Activated naive CD8-positive, alpha-beta T cell treated with anti-CD3 and anti-CD28 coated beads, Interleukin-2, amount 10 ng/mL, durations not matched to agents 7 days and 5 days (primary cell): ENCODE measurements at regions not wholly inside any gene's neighbourhood (a gene's known extent, or its start where the extent isn't known, plus 50 kb on each side); places are given as distances from the start of the nearest gene placed in this dataset.

Experiments used
- ATAC-seq: fragments of 150-1000 bp; cut with Tn5 transposase; one replicate; pipeline ENCODE4 v1.10.0; 2021; ENCODE audit warnings: low read depth, moderate library complexity
- POLR2A ChIA-PET: fragments of 350-600 bp; sonication (Branson Sonifier 250); formaldehyde crosslinking; loops from one replicate; lab custom pipeline; 2021; ENCODE audit warnings: antibody characterized with exemption; lab: Charles Lee
- DNase-seq: peaks from one replicate; pipeline ENCODE4 v3.0.0; 2021
- H3K27ac Mint-ChIP-seq: one replicate; pipeline ENCODE4 v1.8.0; 2022; ENCODE audit warnings: mild to moderate bottlenecking, mixed read lengths
- H3K27me3 Mint-ChIP-seq: one replicate; pipeline ENCODE4 v1.8.0; 2022; ENCODE audit warnings: mild to moderate bottlenecking, moderate library complexity, mixed read lengths
- H3K36me3 Mint-ChIP-seq: one replicate; pipeline ENCODE4 v1.8.0; 2021; ENCODE audit warnings: mild to moderate bottlenecking, mixed read lengths
- H3K4me1 Mint-ChIP-seq: one replicate; pipeline ENCODE4 v1.8.0; 2021; ENCODE audit warnings: mixed read lengths
- H3K4me3 Mint-ChIP-seq: one replicate; pipeline ENCODE4 v1.8.0; 2022; ENCODE audit warnings: mild to moderate bottlenecking, moderate library complexity, mixed read lengths
- H3K9me3 Mint-ChIP-seq: one replicate; pipeline ENCODE4 v1.8.0; 2021; ENCODE audit warnings: mixed read lengths

- H3K36me3 Mint-ChIP-seq, result no peaks in the 10 kb centered on the region
- no peak for DNase-seq
- H3K4me1 Mint-ChIP-seq, result no peaks in the 10 kb centered on the region
- ATAC-seq, result no peak
- POLR2A ChIA-PET, result no interaction called here
- no peaks in the 10 kb centered on the region for H3K9me3 Mint-ChIP-seq
- no peak overlapping the region for H3K27ac Mint-ChIP-seq
- H3K27me3 Mint-ChIP-seq, result no peaks in the 10 kb centered on the region
- no peak overlapping the region for H3K4me3 Mint-ChIP-seq
Measured at GRCh38 chr12:84727961-84728360, 184.6 kb downstream of the SLC6A15 start.

DNA sequence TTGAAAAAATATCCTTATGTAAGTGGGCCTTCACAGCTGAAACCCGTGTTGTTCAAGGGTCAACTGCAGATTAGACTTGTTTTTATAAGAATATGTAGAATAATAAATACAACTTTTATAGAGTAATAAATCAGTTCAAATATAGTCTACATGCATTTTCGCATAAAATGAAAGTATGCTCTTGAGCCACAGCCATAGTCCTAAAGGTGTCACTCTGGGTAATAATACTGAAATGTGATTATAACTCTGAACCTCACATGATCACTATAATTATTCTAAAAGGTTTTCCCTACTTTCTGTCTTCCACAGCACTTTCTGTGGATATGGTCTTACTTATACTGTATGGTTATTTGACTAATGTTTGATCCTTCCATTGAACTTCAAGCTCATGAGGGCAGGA, 185.8 kb downstream of the SLC6A15 start:
- Mint-ChIP-seq H3K27ac (no peak overlapping the region), H3K9me3 (no peaks in the 10 kb centered on the region), H3K36me3 (no peaks in the 10 kb centered on the region), H3K4me1 (no peaks in the 10 kb centered on the region), H3K27me3 (no peaks in the 10 kb centered on the region), H3K4me3 (no peak overlapping the region)
- DNase-seq, result no peak
- no peak for ATAC-seq
- POLR2A ChIA-PET, result no interaction called here

DNA sequence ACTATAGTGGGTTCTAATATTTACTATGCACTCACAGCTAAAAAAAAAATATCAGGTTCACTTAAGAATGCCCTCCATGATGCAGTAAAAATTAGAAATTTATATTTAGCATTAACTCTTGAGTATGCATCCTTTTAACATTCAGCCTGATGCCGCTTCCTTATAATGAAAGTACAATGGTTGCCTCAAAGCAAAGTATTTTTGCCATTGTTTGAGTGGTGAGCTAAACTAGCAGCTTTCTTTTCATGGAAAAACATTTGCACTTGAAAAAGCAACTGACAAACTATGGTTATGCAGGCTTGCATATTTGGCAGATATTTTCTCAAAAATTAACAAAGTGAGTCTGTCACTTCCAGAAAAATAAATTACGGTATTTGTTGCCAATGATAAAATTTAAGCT, 188.6 kb downstream of the SLC6A15 start:
- Mint-ChIP-seq H3K9me3 (no peaks in the 10 kb centered on the region), H3K27me3 (no peaks in the 10 kb centered on the region), H3K4me3 (no peak overlapping the region), H3K36me3 (no peaks in the 10 kb centered on the region), H3K27ac (no peak overlapping the region), H3K4me1 (no peaks in the 10 kb centered on the region)
- no peak for ATAC-seq
- POLR2A ChIA-PET, result no interaction called here
- no peak for DNase-seq

GRCh38 chr12:84719997-84720396, 192.6 kb downstream of the SLC6A15 start:
- POLR2A ChIA-PET, result no interaction called here
- Mint-ChIP-seq H3K4me1 (no peaks in the 10 kb centered on the region), H3K27ac (no peak overlapping the region), H3K27me3 (no peaks in the 10 kb centered on the region), H3K36me3 (no peaks in the 10 kb centered on the region), H3K4me3 (no peak overlapping the region), H3K9me3 (no peaks in the 10 kb centered on the region)
- DNase-seq (no peak), ATAC-seq (no peak)

- H3K36me3 Mint-ChIP-seq, result no peaks in the 10 kb centered on the region
- ATAC-seq (no peak), DNase-seq (no peak)
- POLR2A ChIA-PET, result no interaction called here
- H3K27ac Mint-ChIP-seq, result no peak overlapping the region
- no peak overlapping the region for H3K4me3 Mint-ChIP-seq
- H3K27me3 Mint-ChIP-seq, result no peaks in the 10 kb centered on the region
- no peaks in the 10 kb centered on the region for H3K4me1 Mint-ChIP-seq
- no peaks in the 10 kb centered on the region for H3K9me3 Mint-ChIP-seq
Measured at GRCh38 chr12:84718906-84719305, 193.7 kb downstream of the SLC6A15 start.

DNA sequence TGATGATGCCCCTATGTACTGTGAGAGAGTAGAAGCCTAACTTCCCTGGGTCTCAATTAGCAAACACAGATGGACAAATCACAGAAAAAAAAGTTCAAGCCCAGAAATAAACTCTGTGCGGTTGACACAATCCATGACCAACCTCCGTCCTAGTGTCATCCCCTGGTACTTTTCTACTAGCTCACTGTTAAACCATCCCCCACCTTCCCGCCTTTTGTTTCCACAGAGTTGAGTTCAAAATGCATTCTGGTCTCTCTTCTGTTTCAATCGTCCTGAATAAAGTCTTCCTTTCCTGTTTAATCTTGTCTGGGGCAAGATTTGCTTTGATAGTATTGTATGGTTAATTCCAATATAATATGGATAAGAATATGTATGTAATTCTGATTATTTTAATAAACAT, 199.9 kb downstream of the SLC6A15 start:
- ATAC-seq (no peak), DNase-seq (no peak)
- Mint-ChIP-seq H3K4me3 (no peak overlapping the region), H3K36me3 (no peaks in the 10 kb centered on the region), H3K9me3 (no peaks in the 10 kb centered on the region), H3K4me1 (no peaks in the 10 kb centered on the region), H3K27me3 (no peaks in the 10 kb centered on the region), H3K27ac (no peak overlapping the region)
- POLR2A ChIA-PET, result no interaction called here

DNA sequence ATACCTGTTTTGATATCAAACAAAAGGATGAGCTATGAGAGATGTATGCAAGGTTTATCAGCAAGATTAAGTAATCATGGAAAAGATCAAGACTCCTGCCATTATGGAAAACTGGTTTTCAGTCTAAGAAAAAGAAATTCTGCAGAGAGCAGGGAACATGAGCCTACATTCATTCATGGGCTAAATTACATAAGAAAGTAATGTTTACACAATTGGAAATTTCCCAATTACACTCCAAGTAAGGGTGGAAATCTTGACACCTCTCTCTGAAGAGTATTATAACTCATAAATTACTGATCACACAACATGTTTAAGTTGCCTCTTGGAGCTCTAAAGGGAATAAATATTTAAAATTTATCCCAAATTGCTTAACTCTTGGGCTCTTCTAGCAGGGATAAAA, 206.2 kb downstream of the SLC6A15 start:
- Mint-ChIP-seq H3K27ac (no peak overlapping the region), H3K27me3 (no peaks in the 10 kb centered on the region), H3K36me3 (no peaks in the 10 kb centered on the region), H3K4me1 (no peaks in the 10 kb centered on the region), H3K4me3 (no peak overlapping the region), H3K9me3 (no peaks in the 10 kb centered on the region)
- POLR2A ChIA-PET, result no interaction called here
- ATAC-seq, result no peak
- no peak for DNase-seq

DNA sequence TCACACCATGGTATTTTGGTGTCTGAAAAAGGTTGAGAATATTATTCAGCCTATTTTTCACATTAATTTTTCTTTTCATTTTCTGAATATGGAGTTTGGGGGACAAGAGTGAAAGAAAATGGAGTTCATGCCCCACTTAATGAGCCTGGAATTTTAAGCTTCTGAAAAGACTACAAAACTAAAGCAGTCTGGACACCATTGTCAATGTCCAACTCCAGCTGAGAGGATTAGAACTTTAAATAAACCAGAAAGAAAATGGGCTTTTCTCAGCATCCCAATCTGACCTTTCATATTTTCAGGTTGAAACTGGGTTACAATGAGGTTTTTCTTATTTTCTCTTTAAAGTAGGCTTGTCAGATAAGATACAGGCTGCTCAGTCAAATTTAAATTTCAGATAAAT, 207.7 kb downstream of the SLC6A15 start:
- no peak for DNase-seq

GRCh38 chr12:84702001-84702400, 210.6 kb downstream of the SLC6A15 start:
- DNase-seq (no peak), ATAC-seq (no peak)
- H3K9me3 Mint-ChIP-seq, result no peaks in the 10 kb centered on the region
- no peaks in the 10 kb centered on the region for H3K4me1 Mint-ChIP-seq
- H3K4me3 Mint-ChIP-seq, result no peak overlapping the region
- no peaks in the 10 kb centered on the region for H3K36me3 Mint-ChIP-seq
- POLR2A ChIA-PET, result no interaction called here
- no peak overlapping the region for H3K27ac Mint-ChIP-seq
- H3K27me3 Mint-ChIP-seq, result no peaks in the 10 kb centered on the region

More for the DNA sequence above, 207.7 kb downstream of the SLC6A15 start:
- no peaks in the 10 kb centered on the region for H3K9me3 Mint-ChIP-seq
- POLR2A ChIA-PET, result no interaction called here
- H3K27me3 Mint-ChIP-seq, result no peaks in the 10 kb centered on the region
- no peak overlapping the region for H3K27ac Mint-ChIP-seq
- H3K36me3 Mint-ChIP-seq, result no peaks in the 10 kb centered on the region
- H3K4me3 Mint-ChIP-seq, result no peak overlapping the region
- no peak for ATAC-seq
- no peaks in the 10 kb centered on the region for H3K4me1 Mint-ChIP-seq

DNA sequence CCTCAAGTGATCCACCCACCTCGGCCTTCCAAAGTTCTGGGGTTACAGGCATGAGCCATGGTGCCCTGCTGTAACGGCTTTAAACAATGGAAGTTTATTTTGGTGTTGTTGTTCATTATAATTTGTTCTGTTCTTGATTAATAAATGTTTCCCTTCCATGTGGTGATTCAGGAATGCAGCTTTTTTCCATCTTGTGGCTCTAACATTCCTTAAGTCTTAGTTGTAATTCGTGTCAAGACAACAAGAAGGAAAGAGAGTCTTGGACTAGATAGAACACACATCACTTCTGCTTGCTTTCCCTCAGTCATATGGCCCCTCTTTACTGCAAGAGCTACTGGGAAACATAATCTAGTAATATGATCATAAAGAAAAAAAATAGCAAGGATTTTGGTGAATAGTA, 211.6 kb downstream of the SLC6A15 start:
- H3K4me3 Mint-ChIP-seq, result no peak overlapping the region
- H3K27ac Mint-ChIP-seq, result no peak overlapping the region
- no peaks in the 10 kb centered on the region for H3K4me1 Mint-ChIP-seq
- ATAC-seq (no peak), DNase-seq (no peak)
- POLR2A ChIA-PET, result no interaction called here
- no peaks in the 10 kb centered on the region for H3K36me3 Mint-ChIP-seq
- H3K9me3 Mint-ChIP-seq, result no peaks in the 10 kb centered on the region
- no peaks in the 10 kb centered on the region for H3K27me3 Mint-ChIP-seq

DNA sequence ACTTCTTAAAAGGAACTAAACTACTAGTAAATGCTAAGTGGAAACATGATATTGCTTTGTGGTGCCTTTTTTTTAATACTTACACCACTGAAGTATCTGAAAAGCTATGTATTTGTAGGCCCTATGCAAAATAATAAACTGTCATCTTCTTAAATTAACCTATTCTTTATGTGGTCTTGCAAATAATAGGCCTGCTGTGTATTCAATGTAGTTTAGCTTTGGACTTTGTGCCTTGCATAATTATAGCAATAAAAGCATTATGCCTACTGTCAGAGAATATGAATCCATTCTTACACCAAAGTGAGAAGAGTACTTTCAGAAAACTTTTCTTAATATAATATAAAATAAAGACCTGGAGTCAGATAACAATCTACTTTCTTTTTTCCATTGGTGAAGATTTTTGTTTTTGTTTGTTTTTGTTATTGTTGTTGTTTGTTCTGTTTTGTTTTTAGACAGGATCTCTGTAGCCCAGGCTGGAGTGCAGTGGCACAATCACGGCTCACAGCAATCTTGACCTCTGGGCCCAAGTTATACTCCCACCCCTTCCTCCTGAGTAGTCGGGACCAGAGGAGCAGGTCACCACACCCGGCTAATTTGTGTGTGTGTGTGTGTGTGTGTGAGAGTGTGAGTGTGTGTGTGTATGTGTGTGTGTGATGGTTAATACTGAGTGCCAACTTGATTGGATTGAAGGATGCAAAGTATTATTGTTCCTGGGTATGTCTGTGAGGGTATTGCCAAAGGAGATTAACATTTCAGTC, 213.8 kb downstream of the SLC6A15 start:
- H3K4me1 Mint-ChIP-seq, result no peaks in the 10 kb centered on the region
- ATAC-seq (no peak), DNase-seq (no peak)
- no peak overlapping the region for H3K27ac Mint-ChIP-seq
- POLR2A ChIA-PET, result no interaction called here
- H3K27me3 Mint-ChIP-seq, result no peaks in the 10 kb centered on the region
- H3K36me3 Mint-ChIP-seq, result no peaks in the 10 kb centered on the region
- H3K9me3 Mint-ChIP-seq, result no peaks in the 10 kb centered on the region
- no peak overlapping the region for H3K4me3 Mint-ChIP-seq

GRCh38 chr12:84696908-84697540, 215.6 kb downstream of the SLC6A15 start:
- no peak overlapping the region for H3K4me3 Mint-ChIP-seq
- DNase-seq (no peak), ATAC-seq (no peak)
- H3K27ac Mint-ChIP-seq, result no peak overlapping the region
- no peaks in the 10 kb centered on the region for H3K9me3 Mint-ChIP-seq
- H3K27me3 Mint-ChIP-seq, result no peaks in the 10 kb centered on the region
- no peaks in the 10 kb centered on the region for H3K36me3 Mint-ChIP-seq
- H3K4me1 Mint-ChIP-seq, result no peaks in the 10 kb centered on the region
- POLR2A ChIA-PET, result no interaction called here

GRCh38 chr12:84696281-84696680, 216.3 kb downstream of the SLC6A15 start:
- POLR2A ChIA-PET, result no interaction called here
- Mint-ChIP-seq H3K4me3 (no peak overlapping the region), H3K27ac (no peak overlapping the region), H3K27me3 (no peaks in the 10 kb centered on the region), H3K9me3 (no peaks in the 10 kb centered on the region), H3K36me3 (no peaks in the 10 kb centered on the region), H3K4me1 (no peaks in the 10 kb centered on the region)
- ATAC-seq, result no peak
- DNase-seq, result no peak

DNA sequence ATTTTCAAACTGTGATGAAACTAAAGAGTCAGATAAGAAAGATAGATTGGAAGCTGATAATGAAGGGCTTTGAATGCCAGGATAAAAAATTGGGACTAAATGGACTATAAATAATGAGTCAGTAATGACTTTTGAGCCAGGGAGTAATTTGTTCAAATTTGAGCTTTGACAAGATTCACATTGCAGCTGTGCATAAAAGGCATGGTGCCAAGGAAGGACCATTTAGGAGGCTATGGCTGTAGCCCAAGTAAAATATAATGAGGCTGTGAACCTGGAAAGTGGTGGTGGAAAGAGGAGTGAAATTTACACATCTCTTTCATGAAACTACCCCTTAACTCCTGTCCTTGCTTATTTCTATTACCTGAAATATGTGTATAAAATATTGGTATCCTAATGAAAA, 218.5 kb downstream of the SLC6A15 start:
- Mint-ChIP-seq H3K4me3 (no peak overlapping the region), H3K27ac (no peak overlapping the region), H3K9me3 (no peaks in the 10 kb centered on the region), H3K27me3 (no peaks in the 10 kb centered on the region), H3K4me1 (no peaks in the 10 kb centered on the region), H3K36me3 (no peaks in the 10 kb centered on the region)
- ATAC-seq, result no peak
- no peak for DNase-seq
- POLR2A ChIA-PET, result no interaction called here
